HG02571 (cell line): ENCODE measurements at regions not wholly inside any gene's neighbourhood (a gene's known extent, or its start where the extent isn't known, plus 50 kb on each side); places are given as distances from the start of the nearest gene placed in this dataset.

Experiments used
- ATAC-seq: cut with Tn5 transposase; IDR thresholded peaks from one replicate; pipeline ENCODE4 v1.9.1; 2021; ENCODE audit warnings: mild to moderate bottlenecking, moderate library complexity; ENCODE audit not compliant: unreplicated experiment

DNA sequence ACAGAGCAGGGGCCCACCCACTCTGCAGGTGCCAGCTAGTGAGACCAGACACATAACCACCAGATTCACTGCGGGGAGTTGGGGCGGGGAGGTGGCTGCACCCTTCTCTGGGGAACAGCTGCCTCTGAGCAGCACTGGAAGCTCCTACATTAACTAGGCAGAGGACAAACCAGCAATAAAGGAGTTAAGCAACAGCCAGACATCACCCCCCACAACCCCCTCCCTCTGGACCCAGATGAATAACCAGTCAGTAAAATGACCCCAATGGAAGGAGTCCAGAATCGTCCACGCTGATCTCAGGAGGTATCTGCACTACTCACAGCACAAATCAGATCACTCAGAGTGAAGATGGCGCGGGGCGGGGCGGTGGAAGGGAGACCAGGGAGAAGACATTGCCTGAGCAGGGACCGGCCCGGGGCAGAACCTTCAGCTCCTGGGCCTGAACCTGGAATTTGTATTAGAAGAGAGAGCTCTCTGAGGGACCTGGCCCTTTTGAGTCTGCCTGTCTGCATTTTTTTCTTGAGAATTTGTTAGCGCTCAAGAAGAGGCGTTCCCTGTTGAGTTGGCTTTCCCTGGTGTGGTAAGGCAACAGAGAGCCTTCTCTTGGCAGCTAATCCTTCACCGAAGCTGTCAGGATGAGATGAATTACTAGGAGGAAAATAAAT, 125.5 kb upstream of the NCAM1 start:
- ATAC-seq = no peak

GRCh38 chr11:112836256-112836602, 125.0 kb upstream of the NCAM1 start:
- no peak for ATAC-seq

DNA sequence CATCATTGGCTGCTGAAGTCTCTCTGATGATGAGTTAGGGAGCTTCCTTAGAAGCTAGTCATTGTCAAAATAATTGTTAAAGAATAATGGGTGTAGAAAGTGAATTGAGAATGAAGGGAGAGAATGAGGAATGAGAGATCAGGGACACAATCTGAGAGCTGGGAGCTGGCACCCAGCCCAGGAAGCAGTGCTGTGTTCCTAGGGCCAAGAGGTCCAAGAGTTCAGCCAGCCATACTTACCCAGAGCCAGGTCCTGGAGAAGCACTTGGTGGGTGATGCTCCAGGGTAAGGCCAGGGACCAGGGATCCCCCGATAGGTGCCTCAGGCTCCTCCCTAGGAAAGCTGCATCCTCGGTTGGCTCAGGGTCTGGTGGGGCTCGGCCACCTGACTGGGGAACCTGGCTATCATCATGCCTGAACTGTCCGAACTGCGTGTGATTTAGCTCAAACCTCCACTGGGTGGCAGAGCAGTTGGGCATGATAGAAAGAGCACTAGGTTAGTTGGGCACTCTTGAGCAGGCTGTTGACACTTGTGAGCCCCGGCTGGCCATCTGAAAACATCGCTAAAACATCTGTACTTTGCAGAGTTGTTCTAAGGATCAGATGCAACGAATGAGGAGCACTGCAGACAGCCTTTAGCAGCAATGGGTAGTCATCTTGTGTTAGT, 123.9 kb upstream of the NCAM1 start:
- no peak for ATAC-seq

- no peak for ATAC-seq
These were observed 122.2 kb upstream of the NCAM1 start for GRCh38 chr11:112839051-112839450.

DNA sequence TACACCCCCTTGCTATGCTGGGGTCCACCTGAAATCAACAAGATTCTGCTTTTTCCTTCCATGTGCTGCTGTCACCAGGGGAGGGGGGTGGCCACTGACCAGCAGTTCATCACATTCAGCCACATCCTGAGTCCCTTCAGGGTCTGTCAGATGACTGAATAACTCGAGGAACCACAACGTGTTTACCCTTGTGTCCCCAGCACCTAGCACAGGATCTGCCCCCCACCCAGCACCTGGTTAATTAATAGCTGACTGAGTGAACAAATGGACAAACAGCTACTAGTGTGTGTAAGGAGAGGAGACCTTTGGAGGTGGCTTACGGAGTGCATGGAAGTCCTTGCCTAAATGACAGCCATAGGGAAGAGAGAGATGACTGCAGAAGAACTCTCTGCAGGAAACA, 119.5 kb upstream of the NCAM1 start:
- no peak for ATAC-seq

- no peak for ATAC-seq
These were observed 119.1 kb upstream of the NCAM1 start for GRCh38 chr11:112842151-112842550.

- ATAC-seq = no peak
These were observed 116.7 kb upstream of the NCAM1 start for GRCh38 chr11:112844517-112844916.

DNA sequence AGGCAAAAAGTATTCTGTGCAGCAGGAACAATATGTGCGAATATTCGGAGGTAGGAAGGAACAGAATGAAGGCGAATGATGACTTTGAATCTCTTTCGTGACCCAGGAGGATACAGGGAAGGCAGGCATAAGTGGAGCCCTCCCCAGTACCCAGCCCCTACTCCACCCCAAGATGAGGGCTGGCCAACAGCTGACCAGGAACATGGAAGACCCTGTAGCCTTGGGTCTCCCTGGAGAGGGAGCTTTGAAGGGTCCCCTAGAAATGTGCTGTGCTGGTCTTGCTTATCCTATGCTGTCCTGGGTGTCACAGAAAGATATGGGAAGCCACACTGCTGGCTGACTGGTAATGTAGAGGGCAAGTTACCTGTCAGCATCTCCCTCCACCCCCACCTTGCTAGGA, 113.7 kb upstream of the NCAM1 start:
- no peak for ATAC-seq

GRCh38 chr11:112852143-112852866, 108.9 kb upstream of the NCAM1 start:
- no peak for ATAC-seq

DNA sequence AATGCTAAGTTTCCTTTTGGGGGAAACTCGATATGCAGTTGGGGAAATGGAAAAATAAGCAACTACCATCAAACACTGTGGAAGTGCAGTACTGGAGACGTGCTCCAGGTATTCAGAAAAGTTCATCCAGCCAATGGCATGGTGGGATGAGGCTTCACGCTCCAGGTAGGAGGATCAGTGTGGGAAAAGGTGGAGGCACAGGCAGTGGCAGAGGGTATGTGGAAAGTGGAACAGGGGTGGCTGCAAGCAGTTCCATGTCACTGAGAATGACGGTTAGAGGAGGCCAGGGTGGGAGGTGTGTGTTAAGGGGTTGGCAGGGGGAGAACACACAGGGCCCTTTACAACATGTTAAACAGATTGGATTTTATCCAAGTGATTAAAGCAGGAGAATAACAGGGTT, 105.1 kb upstream of the NCAM1 start:
- no peak for ATAC-seq

DNA sequence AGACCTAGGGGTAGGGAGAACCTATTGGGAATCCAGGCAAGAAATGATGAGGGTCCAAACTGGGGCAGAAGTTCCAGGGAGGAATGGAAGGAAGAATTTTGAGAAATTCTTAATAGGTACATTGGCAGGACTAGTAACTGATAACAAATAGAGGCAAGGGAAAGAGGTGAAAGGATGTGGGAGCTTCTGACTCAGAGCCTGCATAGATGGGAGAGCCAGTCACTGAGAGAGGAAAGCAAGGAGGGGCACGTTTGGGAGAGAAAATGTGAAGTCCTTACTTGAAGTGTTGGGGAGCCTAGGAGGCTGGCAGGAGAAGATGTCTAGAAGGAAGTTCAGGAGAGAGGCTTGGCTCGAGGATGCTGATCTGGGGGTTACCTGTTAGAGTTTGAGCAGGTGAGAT, 104.6 kb upstream of the NCAM1 start:
- no peak for ATAC-seq

DNA sequence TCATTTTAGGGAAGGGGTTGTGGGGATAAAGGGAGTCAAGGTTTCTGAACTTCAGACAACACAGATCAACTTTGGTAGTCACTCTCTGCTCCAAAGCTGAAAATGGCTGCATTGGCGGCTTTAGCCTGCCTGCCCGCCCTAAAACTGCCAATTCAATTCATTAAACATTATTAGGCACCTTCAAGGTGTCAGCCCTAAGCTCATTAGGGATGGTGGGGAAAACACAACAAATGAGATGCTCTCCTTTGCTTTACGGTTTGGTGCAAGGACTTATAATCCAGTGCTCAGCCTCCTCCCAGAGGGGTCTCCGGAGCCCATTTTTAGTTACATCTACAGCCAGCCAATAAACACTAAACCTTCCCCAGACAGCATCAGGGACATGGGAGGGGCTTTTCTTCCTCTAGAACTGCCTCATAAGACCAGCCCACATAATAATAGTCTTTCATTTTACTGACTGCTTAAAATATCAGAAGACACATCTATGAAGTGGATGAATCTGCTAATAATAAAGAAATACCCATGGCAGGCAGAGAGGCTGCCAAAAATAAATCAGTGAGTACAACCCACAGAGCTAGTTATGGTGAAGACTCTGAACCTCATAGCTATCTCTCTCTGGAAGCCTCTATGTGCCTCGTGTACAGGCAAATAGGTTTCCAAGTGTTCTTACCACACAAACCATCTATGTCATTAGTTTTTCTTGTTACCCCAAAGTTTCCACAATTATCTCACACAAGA, 102.8 kb upstream of the NCAM1 start:
- ATAC-seq = no peak

DNA sequence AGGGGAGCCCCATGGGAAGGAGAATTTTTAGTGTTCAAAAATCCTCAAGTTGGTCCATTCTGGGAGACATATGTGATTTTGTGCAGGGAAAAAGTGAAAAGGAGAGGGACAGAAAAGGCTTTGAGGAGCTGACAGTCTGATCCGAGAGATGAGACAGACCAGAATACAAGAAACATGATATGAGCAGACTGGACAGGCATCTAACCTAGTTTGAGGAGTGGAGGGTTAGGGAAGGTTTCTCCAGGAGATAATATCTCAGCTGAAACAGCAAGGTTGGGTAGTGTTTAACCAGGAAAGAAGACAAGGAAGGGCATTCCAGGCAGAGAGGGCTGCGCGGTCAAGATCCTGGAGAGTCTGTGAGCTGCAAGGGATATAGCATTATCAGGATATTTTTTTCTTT, 101.4 kb upstream of the NCAM1 start:
- ATAC-seq = no peak

DNA sequence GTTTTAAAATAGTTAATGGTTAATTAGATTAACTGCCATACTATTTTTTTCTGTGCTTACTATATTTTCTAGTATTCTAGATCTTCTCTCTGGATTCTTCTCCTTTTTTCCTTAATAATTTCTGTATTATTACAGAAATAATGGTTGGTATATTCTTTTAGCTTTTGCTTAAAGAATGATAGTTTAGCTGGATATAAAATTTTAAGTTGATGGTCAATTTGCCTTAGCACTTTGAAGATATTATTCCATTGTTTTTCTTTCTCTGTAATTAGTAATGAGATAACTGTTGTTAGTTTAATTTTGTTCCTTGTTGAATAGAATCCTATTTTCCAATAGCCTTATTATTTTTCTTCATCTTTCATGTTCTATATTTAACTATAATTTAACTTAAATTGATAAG, 99.9 kb upstream of the NCAM1 start:
- no peak for ATAC-seq

GRCh38 chr11:112863305-112863704, 97.9 kb upstream of the NCAM1 start:
- no peak for ATAC-seq

GRCh38 chr11:112864672-112865071, 96.5 kb upstream of the NCAM1 start:
- ATAC-seq = no peak

- ATAC-seq = no peak
These were observed 89.2 kb upstream of the NCAM1 start for GRCh38 chr11:112871909-112872500.

DNA sequence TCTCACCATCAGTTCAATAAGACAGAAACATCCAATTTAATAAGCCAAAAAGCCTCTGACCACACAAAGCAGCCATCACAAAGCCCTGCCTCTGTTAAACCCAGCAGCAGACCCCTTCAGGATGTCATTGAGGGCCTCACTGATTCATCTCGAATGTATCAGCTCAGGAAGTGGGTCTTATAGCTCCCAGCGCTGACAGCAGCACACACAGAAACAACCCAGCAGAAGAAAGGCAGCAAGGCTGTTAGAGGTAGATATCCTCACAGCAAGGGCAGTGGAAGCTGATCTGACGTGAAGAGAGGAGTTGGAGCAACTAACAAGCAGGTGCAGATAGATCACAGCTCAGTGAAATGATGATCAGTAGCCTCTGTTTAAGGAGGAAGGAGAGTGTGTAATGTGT, 86.2 kb upstream of the NCAM1 start:
- no peak for ATAC-seq

GRCh38 chr11:112877581-112877980, 83.6 kb upstream of the NCAM1 start:
- ATAC-seq = no peak

- no peak for ATAC-seq
These were observed 83.1 kb upstream of the NCAM1 start for GRCh38 chr11:112878033-112878601.

DNA sequence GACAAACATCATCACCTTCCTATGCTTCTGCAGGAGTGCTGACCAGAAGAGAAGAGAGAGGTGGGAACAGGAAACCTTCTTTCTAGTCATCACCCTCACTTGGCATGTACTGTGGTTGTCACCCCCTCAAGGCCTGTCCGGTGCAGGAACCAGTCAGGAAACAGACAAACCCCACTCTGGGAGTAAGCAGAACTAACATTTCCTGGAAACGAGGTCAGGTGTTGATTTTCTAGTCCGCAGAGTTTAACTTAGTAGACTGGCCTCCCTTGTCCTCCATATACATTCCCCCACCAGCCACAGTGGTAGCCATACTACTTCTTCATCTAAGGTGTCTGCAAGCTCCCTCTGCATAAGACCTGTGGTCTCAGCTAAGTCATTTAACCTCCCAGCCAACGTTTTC, 80.7 kb upstream of the NCAM1 start:
- no peak for ATAC-seq
